Keratinocyte (primary cell): ENCODE measurements at regions not wholly inside any gene's neighbourhood (a gene's known extent, or its start where the extent isn't known, plus 50 kb on each side); places are given as distances from the start of the nearest gene placed in this dataset.

ENCODE experiments used
- DNase-seq: peaks from one replicate; pipeline ENCODE4 v3.0.0-alpha.2; 2011; ENCODE audit warnings: low read depth, missing footprints, low spot score
- FAIRE-seq: peaks from 2 replicates; lab custom pipeline; 2011; peaks lifted over from hg19 to GRCh38; lab: Jason Lieb, UNC
- H2AFZ ChIP-seq: 2 replicates; pipeline ENCODE4 v1.6.0; 2012; ENCODE audit warnings: low read length, control low read depth, inconsistent platforms; ENCODE audit not compliant: control insufficient read depth
- H3K27ac ChIP-seq: 2 replicates; pipeline ENCODE4 v1.5.1; 2011; ENCODE audit warnings: low read length; ENCODE audit not compliant: control insufficient read depth, insufficient read depth
- H3K27me3 ChIP-seq: 3 replicates; pipeline ENCODE4 v1.6.0; 2011; ENCODE audit warnings: low read length; ENCODE audit not compliant: control insufficient read depth, insufficient read depth; ENCODE audit errors: extremely low read depth
- H3K36me3 ChIP-seq, 2 experiments: 2 replicates in 1 of 2; 3 replicates in 1 of 2; pipeline ENCODE4 v1.5.1; 2011; ENCODE audit warnings: low read length in 2 of 2, mild to moderate bottlenecking in 1 of 2; ENCODE audit not compliant: control insufficient read depth in 2 of 2, insufficient read depth in 2 of 2; ENCODE audit errors: extremely low read depth in 1 of 2
- H3K4me1 ChIP-seq: 3 replicates; pipeline ENCODE4 v1.5.1; 2011; ENCODE audit warnings: low read length; ENCODE audit not compliant: control insufficient read depth, insufficient read depth; ENCODE audit errors: extremely low read depth
- H3K4me2 ChIP-seq: 3 replicates; pipeline ENCODE4 v1.6.0; 2011; ENCODE audit warnings: low read depth, low read length; ENCODE audit not compliant: control insufficient read depth, insufficient read depth; ENCODE audit errors: extremely low read depth
- H3K4me3 ChIP-seq, 3 experiments: fragments of 200-600 bp in 1 of 3; sonication (generic) in 1 of 3; 2 replicates in 2 of 3; 3 replicates in 1 of 3; pipeline ENCODE4 v1.5.1; 2011 to 2016; ENCODE audit warnings: low read length in 3 of 3, mild to moderate bottlenecking in 3 of 3, control low read depth in 2 of 3, inconsistent platforms in 1 of 3, low read depth in 1 of 3, mixed read lengths in 1 of 3, mixed run types in 1 of 3, moderate library complexity in 1 of 3; ENCODE audit not compliant: control insufficient read depth in 2 of 3, insufficient read depth in 2 of 3; ENCODE audit errors: extremely low read depth in 1 of 3
- H3K79me2 ChIP-seq: 2 replicates; pipeline ENCODE4 v1.6.0; 2012; ENCODE audit warnings: low read length; ENCODE audit not compliant: control insufficient read depth, insufficient read depth
- H3K9ac ChIP-seq: 3 replicates; pipeline ENCODE4 v1.6.0; 2011; ENCODE audit warnings: low read length; ENCODE audit not compliant: control insufficient read depth, insufficient read depth; ENCODE audit errors: extremely low read depth
- H3K9me1 ChIP-seq: 3 replicates; pipeline ENCODE4 v1.6.0; 2011; ENCODE audit warnings: low read length; ENCODE audit not compliant: control insufficient read depth, insufficient read depth; ENCODE audit errors: extremely low read depth
- H3K9me3 ChIP-seq: 2 replicates; pipeline ENCODE4 v1.5.1; 2012; ENCODE audit warnings: low read depth, low read length; ENCODE audit not compliant: control insufficient read depth
- H4K20me1 ChIP-seq: 3 replicates; pipeline ENCODE4 v1.6.0; 2011; ENCODE audit warnings: low read length; ENCODE audit not compliant: control insufficient read depth, insufficient read depth; ENCODE audit errors: extremely low read depth
- EZH2 ChIP-seq: IDR thresholded peaks from one replicate; pipeline ENCODE4 v1.6.1; 2012; ENCODE audit warnings: inconsistent platforms, mild to moderate bottlenecking, low read length, moderate library complexity
- dilution Hi-C: fragments of 300-500 bp; cut with MboI; formaldehyde crosslinking; loops from one replicate; pipeline ENCODE4 v1.7.0; 2020; ENCODE audit warnings: low sequenced_read_pairs; ENCODE audit not compliant: extremely low pct_ligation_motif_present
- TF ChIP-seq, protein P1 (sequence below), 3 experiments: IDR thresholded peaks in 1 of 3; conservative IDR thresholded peaks in 1 of 3; optimal IDR thresholded peaks in 1 of 3; 2 replicates in 2 of 3; 3 replicates in 1 of 3; pipeline versions ENCODE3 to v1.5.1; 2011; ENCODE audit warnings: low read length in 3 of 3, mild to moderate bottlenecking in 3 of 3, moderate library complexity in 2 of 3, control low read depth in 1 of 3, inconsistent platforms in 1 of 3; ENCODE audit not compliant: insufficient read depth in 2 of 3; ENCODE audit errors: extremely low read depth in 1 of 3

DNA sequence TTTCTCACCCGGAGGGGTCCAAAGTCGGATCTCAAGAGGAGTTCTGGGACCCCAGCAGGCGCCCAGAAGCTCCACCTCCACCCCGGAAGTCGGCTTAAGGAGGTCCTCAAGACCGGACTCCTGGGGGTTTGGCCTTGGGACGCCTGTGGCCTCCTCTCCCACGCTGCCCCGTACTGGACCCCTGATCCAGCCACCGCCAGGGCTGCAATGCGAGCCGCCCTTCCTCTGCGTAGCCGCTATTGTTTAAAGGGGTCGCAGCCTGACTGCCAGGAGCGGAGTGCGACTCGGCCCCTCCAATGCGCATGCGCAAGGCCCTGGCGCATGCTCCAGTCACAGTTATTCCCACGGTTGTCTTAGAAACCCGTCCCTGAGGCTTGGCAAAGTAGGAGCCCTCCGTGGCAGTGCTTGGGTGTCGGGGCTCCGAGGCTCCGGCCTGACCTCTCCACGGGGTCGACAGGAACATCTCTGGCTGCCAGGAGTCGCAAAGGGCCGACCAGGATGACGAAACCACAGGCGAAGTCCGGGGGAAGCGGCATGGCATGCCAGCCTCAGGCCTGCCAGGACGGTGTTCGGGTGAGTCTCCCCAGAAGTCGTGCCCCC lies 719.0 kb downstream of the KCNJ18 start:
- Histone ChIP-seq H3K79me2 (no peaks in the 10 kb centered on the region), H3K4me1 (no peaks in the 10 kb centered on the region), H3K9me3 (peaks cover 16% of the 10 kb centered on the region), H3K9me1 (no peaks in the 10 kb centered on the region), H3K4me2 (no peak overlapping the region), H3K27ac (no peak overlapping the region), H3K36me3 (no peaks in the 10 kb centered on the region), H2AFZ (no peak overlapping the region), H4K20me1 (no peaks in the 10 kb centered on the region), H3K4me3 (no peak overlapping the region), H3K9ac (no peak overlapping the region), H3K27me3 (no peaks in the 10 kb centered on the region)
- no peak for TF ChIP-seq EZH2
- TF ChIP-seq, protein P1, sequence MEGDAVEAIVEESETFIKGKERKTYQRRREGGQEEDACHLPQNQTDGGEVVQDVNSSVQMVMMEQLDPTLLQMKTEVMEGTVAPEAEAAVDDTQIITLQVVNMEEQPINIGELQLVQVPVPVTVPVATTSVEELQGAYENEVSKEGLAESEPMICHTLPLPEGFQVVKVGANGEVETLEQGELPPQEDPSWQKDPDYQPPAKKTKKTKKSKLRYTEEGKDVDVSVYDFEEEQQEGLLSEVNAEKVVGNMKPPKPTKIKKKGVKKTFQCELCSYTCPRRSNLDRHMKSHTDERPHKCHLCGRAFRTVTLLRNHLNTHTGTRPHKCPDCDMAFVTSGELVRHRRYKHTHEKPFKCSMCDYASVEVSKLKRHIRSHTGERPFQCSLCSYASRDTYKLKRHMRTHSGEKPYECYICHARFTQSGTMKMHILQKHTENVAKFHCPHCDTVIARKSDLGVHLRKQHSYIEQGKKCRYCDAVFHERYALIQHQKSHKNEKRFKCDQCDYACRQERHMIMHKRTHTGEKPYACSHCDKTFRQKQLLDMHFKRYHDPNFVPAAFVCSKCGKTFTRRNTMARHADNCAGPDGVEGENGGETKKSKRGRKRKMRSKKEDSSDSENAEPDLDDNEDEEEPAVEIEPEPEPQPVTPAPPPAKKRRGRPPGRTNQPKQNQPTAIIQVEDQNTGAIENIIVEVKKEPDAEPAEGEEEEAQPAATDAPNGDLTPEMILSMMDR (optimal IDR thresholded peaks at IDR 0.05 in 1 of 3, IDR thresholded peaks at IDR 0.05 in 1 of 3, conservative IDR thresholded peaks at IDR 0.05 in 1 of 3; ENCODE audit: extremely low read depth in 1 of 3, insufficient read depth in 2 of 3, low read length in 3 of 3): no peak
- DNase-seq (no peak), FAIRE-seq (no peak)
- dilution Hi-C loops: no loop called here

DNA sequence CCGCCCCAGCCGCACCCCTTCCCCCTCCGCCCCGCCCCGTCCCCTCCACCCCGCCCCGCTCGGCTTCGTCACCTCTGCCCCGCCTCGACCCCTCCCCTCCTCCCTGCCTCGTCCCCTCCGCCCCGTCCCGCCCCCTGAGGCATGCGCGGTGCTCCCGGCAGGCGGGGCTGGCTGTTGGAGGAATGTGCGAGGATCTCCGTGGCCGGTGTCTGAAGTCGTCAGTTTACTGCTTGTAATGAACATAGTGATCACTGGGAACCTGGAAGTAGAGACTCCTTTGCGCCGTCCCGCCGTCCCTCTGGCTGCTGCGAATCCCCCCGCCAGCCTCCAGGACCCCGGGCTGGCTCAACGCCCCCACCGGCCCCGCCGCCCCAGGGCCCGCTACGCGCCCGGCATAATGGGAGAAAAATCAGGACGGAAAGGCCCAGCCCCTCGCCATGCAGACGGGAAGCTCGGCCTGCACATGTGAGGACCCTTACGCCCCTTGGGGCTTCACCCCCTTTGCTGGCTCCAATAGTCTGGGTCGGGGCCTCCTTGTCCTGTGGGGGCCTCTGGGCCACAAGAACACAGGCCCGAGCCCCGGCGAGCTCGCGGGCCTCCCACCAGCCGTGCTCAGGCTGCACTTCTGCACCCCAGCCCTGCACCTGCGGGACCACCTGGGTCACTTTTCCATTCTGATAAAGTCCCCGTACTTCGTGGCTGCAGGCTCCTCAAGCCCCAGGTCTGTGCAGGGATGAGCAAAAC lies 743.1 kb downstream of the KCNJ18 start:
- Histone ChIP-seq H3K9ac (no peak overlapping the region), H3K79me2 (no peaks in the 10 kb centered on the region), H3K9me3 (no peaks in the 10 kb centered on the region), H3K4me3 (no peak overlapping the region), H3K27ac (no peak overlapping the region), H2AFZ (no peak overlapping the region), H3K9me1 (no peaks in the 10 kb centered on the region), H3K4me2 (no peak overlapping the region), H3K36me3 (no peaks in the 10 kb centered on the region), H3K4me1 (no peaks in the 10 kb centered on the region), H4K20me1 (no peaks in the 10 kb centered on the region), H3K27me3 (no peaks in the 10 kb centered on the region)
- dilution Hi-C loops: no loop called here
- FAIRE-seq (no peak), DNase-seq (no peak)
- TF ChIP-seq, protein P1 (optimal IDR thresholded peaks at IDR 0.05 in 1 of 3, IDR thresholded peaks at IDR 0.05 in 1 of 3, conservative IDR thresholded peaks at IDR 0.05 in 1 of 3; ENCODE audit: extremely low read depth in 1 of 3, insufficient read depth in 2 of 3, low read length in 3 of 3): no peak
- TF ChIP-seq EZH2: no peak
